Dedifferentiated amniotic fluid mesenchymal stem cell (primary cell): ENCODE measurements at regions not wholly inside any gene's neighbourhood (a gene's known extent, or its start where the extent isn't known, plus 50 kb on each side); places are given as distances from the start of the nearest gene placed in this dataset.

ENCODE experiments used
- DNase-seq: peaks from one replicate; pipeline ENCODE4 v3.0.0-alpha.2; 2016; ENCODE audit errors: extremely low spot score

DNA sequence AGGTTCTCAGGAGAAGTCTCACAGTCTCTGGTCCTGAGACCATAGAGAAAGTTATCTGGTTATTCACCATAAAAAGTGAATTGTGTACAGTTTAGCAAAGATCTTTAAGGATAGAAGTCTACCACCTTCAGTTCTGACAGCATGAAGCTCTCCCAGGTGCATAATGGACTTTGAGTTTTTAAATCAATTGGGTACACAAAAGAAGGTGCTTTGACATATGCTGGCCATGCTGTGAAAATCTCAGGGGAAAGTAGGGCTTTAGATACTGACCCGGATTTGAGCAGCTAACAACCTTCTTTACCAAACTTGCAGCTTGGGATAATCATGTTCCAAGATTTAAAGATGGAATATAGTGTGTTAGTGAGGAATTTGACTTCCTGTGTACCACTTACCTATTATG lies 264.2 kb downstream of the ZSWIM6 start:
- DNase-seq = no peak

- no peak for DNase-seq
Observed at GRCh38 chr5:61597684-61598083, 265.6 kb downstream of the ZSWIM6 start.

DNA sequence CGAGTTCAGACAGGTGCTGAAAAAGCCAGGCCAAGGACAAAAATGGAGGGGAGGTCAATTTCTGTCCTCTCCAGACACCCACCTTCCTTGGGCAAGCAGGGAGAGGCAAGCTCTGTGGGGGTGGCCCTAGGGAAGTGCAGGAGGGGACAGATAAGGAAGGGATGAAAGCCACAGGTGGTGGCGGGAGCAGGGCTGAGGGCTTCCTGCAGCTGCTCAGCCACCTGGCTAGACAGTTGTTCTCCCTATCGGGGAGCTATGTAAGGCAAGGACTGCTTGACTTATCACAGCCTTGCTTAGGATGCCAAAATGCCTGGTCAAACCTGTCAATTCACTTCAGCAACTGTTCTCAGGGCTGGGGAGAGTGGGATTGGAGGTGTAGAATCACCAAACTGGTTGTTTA lies 266.1 kb downstream of the ZSWIM6 start:
- no peak for DNase-seq

- peak; percentile 17 for DNase-seq
Observed at GRCh38 chr5:61599370-61600122, 267.5 kb downstream of the ZSWIM6 start.

- no peak for DNase-seq
Observed at GRCh38 chr5:61600123-61600444, 268.0 kb downstream of the ZSWIM6 start.

GRCh38 chr5:61600945-61601511 lies 269.0 kb downstream of the ZSWIM6 start:
- DNase-seq = no peak

DNA sequence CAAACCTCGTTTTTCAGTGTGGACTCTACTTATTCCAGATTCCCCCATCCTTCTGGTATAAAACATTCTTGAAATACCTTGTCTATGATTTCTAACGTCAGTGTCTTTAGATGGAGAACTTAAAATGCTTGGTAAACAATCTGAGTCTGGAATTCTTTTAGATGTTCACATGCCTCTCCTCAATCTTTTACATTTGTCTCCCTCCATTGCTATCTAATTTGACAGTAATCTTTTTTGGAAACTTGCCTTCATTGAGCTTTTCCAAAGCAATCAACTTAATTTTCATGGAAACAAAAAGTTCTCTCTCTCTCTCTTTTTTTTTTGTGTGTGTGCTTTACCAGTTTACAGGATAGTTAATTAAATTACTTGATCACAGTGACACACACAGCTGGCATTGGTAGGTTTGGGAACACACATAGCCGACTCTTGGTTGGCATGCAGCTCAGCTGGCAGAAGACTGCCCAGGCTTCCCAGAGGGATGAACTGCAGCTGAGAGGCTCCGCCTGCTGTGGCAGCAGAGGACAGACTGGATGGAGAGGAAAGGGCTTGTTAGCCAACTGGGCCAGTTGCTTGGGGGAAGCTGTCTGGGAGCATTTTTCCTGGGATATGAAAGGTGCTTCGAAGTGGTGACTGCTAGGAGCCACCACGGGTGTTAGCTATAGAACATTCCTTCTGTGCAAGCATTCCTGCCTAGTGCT lies 271.3 kb downstream of the ZSWIM6 start:
- peak; percentile 18 for DNase-seq

GRCh38 chr5:61604076-61605025 lies 272.3 kb downstream of the ZSWIM6 start:
- DNase-seq = no peak

GRCh38 chr5:61609840-61610677 lies 278.0 kb downstream of the ZSWIM6 start:
- DNase-seq = no peak

GRCh38 chr5:61610678-61611024 lies 278.6 kb downstream of the ZSWIM6 start:
- no peak for DNase-seq

DNA sequence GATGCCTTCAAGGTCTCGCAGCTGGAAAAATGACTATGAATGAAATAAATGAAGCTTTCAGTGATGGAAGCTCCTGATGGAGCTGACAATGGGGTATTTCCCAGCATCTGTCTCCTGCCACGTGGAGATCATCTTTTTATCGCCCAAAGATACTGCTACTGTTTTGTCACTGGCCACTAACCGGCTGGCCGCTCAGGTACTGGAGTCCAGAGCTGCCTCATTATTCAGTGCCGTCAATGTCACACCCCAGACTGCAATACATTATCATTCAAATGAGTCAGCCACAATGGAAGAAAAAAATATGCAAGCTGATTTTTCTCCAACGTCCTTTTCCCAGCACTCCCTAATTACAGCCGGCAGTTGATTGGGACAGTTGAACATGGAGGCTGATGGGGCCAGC lies 280.4 kb downstream of the ZSWIM6 start:
- DNase-seq = no peak

GRCh38 chr5:61613679-61614078 lies 281.6 kb downstream of the ZSWIM6 start:
- DNase-seq = no peak

- no peak for DNase-seq
Observed at GRCh38 chr5:61614606-61615005, 282.5 kb downstream of the ZSWIM6 start.

DNA sequence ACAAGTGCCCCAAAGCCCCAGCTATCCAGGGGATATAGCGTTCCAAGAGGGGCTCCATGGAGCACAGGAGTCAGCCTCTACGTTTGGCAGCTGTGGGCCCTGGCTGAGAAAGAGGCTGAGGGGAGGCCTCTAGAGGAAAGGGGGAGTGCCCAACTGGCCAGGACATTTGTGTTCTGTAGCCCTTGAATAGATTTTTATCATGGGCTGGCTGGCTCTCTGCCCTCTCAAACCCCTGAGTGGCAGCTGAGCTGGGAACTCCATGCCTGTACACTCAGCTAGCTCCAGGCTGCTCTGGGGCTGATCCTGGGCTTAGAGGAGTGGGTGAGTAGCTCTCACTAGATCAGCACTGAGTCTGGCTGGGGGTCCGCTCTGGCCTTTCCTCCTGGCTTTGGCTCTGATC lies 285.0 kb downstream of the ZSWIM6 start:
- DNase-seq = no peak

DNA sequence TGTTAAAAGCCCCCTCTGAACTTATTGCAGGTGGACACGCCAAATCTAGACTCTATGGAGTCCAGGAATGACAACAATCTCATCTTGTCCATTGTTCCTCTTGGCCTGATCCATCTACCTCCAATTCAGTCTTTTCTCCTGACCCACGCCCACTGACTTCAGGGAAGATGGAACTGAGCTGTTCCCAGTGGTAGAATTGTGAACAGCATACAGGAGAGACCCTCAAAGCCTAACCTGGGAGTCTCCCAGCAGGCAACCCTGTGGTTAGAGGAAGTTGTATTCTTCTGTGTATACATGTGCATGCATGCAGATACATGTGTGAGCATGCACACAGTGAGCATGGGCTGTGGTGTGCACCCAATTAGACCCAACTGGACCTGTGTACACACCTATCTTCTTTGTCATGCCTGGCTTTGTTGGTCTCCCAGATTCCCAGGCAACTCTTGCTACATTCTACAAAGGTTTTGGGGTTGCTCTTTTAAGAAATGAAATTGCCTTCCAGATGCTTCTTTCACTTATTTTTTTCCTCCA lies 286.0 kb downstream of the ZSWIM6 start:
- DNase-seq = no peak

DNA sequence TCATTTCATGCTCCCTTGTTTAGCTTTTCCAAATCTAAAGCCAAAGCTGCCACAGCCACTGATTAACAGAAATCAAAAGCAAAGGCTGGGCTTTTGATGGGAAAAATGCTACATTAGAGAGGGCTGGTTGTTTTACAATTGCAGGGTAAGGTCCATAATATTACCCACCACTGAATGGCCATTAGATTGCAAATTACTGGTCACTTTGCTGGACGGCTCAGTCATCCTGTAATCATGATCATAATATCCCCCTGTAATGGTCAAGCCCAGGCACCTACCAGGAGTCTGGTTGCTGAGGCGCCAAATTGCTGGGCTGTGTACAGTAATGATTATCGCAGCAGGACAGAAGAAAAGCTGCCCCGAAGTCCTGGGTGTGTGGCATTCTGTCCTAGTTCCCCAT lies 286.5 kb downstream of the ZSWIM6 start:
- DNase-seq = no peak

- no peak for DNase-seq
Observed at GRCh38 chr5:61619289-61619688, 287.2 kb downstream of the ZSWIM6 start.

- no peak for DNase-seq
Observed at GRCh38 chr5:61619777-61620518, 287.9 kb downstream of the ZSWIM6 start.

DNA sequence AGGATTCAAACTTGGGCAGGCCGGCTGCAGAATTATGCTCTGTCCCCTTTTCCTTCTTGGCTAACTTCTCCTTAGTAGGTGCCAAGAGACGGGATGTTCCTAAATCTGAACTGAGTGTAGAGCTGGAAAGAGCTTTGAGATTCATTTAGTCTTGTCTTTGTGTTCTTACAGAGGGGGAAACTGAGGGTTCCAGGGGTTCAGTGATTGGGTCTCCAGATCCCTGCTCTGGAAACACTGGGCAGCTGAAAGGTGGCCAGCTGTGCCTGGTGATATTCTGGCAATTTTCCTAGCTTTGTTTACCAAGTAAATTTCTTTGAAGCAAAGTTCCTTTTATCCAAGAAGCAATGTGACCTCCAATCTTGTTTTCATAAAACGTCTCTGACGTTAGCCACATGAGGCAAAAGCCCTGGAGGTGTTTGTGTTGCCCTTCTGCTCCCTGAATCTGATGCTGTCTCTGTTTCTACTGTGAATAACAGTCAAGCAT lies 288.7 kb downstream of the ZSWIM6 start:
- DNase-seq = no peak

GRCh38 chr5:61621202-61621650 lies 289.2 kb downstream of the ZSWIM6 start:
- no peak for DNase-seq
